Activated naive CD4-positive, alpha-beta T cell treated with anti-CD3 and anti-CD28 coated beads, Interleukin-2, amount 50 U/mL, for 16 hours (primary cell): ENCODE measurements at regions not wholly inside any gene's neighbourhood (a gene's known extent, or its start where the extent isn't known, plus 50 kb on each side); places are given as distances from the start of the nearest gene placed in this dataset.
"Not testable (repeated sequence)": the region's sequence is repeated elsewhere in the genome, so short reads cannot be mapped to it uniquely, and the experiment has no call there.

Experiments used
- DNase-seq: peaks from one replicate; pipeline ENCODE4 v3.0.0-alpha.2; 2020

DNA sequence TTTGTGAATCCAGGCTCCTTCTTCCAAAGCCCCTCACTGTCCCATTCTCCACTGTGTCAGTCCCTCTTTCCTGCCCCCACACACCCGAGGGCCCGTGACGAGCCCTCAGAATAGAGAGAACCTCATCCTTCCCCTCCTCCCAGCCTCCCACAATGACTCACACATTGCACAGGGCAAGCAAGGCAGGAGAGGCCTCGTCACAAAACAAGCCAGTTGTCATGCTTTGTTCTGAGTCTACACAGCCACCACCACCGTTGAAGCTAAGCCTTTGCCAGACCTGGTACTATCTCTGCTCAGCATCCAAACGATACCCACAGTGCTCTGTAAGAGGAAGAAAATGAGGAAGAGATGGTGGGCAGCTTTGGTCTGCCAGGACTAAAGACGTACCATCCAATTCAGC is 142.2 kb upstream of the ZNF366 start:
- DNase-seq, result no peak

DNA sequence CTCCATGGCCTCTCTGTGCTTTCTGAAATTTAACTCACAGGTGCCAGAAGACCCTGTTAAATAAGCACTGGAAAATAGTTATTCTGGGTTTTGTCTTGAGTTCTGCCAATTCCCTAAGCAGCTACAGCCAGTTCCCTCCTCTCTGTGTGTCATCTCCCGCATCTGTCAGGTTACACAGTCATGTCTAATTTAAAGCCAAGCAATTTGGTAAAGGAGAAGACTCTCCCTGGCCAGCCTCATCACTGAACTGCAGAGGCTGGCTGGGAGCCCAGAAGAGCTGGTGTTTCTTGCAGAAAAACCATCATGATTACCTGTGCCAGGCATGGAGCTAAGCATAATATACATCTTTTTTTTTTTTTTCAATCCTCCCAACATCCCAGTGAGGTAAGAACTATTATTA is 141.3 kb upstream of the ZNF366 start:
- DNase-seq, result no peak

DNA sequence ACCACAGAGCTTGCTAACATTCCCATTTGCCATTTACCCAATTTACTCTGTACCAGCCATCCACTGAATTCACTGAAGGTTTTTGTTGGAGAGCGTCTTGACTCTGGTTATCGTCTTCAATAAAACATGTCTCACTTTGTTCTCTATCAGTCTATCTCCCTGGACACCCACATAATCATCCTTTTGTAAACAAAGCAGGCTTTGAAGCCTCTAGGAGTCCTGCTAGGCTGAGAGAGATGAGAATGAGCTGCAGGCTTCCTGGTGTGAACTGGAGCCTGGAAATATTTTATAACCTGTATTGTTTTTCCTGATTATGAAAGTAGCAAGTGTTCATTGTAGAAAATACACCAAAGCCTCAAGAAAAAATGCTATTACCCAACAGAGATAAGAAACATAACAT is 140.6 kb upstream of the ZNF366 start:
- DNase-seq, result no peak

DNA sequence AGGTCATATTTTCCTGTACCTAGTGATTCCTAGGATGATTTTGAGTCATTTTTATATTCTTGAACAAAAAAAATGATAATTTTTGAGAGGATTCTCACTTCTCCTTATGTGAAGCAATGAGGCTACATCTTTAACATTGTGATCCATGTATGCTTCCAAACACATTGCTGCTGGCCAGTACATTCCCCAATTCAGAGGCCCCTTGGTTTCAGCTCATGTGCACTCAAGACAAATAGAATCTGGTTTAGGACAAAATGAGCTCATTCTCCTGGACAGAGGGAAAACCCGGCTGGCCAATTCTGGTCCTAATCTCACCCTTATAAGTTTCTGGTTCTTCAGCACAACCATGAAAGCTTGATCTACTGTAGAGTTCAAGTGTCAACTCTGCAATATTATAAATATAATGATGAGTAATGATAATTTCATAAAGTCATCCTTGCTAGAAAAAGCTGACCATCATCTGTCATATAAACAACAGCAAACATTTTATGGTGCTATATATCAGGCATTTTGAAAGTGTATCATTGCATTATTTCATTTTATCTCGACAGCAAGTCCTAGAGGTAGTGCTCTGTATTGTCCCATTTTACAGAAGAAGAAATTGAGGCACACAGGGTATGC is 139.1 kb upstream of the ZNF366 start:
- DNase-seq, result no peak

DNA sequence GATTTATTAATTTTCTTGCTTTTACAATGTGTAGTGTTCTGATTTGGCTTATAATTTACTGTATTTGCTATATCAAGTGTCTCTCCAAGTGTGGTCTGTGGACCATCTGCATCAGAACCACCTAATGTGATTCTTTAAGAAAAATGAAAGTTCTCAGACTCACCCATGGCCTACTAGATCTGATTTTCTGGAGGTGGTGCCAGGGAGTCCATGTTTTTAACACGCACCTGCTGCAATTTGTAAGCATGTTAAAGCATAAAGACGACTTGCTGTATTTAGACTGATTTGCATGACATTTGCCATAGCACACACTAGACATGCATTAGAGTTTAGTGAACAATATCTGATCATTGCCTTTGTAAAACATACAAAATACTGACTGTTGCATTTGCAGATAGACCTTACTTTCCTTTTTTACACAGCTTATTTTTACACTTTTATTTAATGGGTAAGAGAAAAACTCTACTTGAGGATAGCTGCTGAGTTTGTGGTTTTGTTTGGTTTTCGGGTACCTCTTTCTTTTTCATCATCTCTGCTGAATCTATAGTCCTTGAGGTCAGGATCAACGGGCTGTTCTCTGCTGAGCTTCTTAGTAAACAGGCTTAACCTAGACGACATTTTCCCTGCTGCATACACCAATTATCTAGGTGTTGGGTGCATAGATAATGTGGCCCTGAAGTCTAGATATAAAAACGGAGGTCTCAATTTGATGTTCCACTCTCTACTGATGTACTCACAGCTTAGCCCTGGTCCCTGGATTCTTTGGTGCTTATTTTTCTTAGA is 138.0 kb upstream of the ZNF366 start:
- DNase-seq, result no peak

DNA sequence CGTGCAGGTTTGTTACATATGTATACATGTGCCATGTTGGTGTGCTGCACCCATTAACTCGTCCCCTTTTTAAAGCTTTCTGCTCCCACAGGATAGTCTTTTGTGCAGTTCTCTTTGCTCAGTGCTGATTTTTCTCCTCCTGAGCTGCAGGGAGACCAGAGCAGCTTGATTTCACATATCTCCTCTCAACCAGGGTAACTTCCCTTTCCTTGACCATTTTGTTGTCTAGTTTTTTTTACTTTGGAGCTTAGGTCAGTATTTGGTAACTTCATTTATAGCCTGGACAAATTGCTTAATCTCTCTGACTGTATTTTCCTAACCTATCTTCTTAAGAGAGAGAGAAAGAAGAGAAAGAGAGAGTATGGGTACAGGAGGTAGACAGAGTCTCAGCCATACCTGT is 137.1 kb upstream of the ZNF366 start:
- DNase-seq, result no peak

DNA sequence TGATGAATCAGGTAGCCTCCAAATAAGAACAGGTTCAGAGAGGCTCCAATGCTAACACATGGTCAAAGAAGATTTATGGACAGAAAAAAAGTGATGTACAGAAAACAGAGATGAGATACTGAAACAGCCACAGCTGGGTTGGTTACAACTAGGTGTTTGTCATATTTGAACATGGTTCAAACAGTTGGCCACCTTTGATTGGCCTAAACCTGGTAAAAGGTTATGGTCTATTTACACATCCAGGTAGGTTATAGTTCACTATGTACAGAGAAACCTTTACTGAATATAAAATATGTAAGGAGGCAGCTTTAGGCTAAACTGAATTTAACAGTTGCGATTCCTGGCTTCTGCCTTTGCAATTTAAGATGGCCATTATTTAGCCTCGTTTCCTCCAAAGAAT is 134.0 kb upstream of the ZNF366 start:
- no peak for DNase-seq

DNA sequence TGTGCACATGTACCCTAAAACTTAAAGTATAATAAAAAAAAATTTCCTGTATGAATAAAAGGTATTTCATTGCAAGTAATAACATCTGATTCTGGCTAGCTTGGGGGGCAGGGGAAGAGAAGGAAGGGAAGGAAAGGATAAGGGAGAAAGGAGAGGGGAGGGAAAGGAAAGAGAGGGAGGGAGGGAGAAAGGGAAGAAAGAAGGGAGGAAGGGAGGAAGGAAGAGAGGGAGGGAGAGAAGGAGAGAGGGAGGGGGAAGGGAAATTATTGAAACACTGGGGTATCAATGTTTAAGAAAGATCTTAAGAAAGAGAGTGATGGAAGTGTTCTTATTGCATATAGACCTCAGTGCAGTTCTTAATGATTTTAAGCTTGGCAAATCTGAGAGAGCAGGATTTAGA is 129.8 kb upstream of the ZNF366 start:
- no peak for DNase-seq

DNA sequence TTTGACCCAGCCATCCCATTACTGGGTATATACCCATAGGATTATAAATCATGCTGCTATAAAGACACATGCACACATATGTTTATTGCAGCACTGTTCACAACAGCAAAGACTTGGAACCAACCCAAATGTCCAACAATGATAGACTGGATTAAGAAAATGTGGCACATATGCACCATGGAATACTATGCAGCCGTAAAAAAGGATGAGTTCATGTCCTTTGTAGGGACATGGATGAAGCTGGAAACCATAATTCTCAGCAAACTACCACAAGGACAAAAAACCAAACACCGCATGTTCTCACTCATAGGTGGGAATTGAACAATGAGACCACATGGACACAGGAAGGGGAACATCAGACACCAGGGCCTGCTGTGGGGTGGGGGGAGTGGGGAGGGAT is 129.4 kb upstream of the ZNF366 start:
- not testable (repeated sequence) for DNase-seq

DNA sequence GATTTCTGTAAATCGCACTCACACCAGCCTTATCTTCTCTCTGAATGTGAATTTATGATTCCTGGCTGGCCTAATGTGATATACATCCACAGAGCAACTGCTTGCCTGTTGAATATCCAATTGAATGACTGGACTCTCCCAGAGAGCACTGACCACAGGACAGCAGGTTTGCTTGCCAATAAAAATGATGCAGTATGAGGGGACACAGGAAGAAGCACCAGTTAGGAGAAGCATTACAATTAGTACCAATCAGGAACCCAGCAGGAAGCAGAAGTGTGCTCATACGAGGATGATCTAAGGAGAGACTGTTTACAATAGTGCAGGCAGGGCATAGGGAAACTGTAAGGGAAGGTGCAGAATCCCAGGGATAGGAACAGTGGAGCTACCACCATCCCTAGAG is 127.2 kb upstream of the ZNF366 start:
- no peak for DNase-seq

DNA sequence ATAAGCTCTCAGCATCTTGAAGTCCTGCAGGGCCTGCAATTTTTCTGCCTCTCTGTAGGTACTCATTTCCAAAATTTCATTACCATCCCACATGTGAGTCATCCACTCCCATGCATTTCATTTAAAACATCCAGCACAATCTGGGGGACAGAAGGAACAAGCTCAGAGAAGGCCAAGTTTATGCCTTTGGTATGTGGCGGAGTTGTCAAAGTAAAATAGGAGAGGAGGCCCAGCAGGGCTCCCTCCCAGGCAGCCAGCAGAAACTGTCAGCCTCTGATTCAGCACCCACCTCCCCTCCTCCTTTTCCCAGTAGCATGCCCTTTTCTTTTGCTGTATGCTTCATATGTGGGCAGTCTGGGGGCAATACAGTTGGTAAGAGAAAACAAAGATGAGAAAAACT is 126.4 kb upstream of the ZNF366 start:
- no peak for DNase-seq

DNA sequence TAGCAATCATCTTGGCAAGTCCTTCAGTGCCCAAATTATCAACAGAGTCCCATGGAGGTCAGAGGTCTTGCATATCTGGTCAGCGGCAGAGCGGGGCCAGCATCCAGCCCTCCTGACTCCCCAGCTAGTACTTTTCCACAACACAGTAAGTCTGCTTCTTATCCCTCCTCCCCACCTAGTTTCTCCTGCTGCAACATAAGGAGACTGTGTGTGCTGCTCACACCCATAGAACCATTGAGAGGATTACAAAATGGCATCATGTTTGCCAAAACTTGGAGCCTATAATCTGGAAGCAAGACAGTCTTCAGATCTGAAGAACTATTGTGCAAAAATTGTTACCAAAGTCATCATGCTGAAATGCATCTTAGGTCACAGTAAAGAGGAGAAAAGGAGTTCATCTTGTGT is 125.8 kb upstream of the ZNF366 start:
- DNase-seq, result no peak

DNA sequence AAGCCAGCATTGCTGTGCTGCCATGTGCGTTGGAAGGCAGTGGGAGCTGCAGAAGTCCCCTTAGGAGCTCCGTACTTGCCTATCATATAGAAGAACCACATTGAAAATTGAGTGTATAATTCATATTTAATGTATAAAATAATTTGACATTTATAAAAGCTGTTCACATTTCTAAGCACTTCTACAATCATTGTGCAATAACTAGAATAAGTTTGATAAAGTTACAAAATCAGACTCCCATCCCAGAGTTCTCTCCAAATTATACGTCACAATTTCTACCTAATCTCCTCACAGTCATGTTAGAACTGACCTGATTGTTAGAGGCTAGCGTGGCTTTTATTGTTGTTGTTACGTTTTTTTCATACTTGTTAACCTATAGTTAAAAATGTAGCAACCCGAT is 123.5 kb upstream of the ZNF366 start:
- no peak for DNase-seq

DNA sequence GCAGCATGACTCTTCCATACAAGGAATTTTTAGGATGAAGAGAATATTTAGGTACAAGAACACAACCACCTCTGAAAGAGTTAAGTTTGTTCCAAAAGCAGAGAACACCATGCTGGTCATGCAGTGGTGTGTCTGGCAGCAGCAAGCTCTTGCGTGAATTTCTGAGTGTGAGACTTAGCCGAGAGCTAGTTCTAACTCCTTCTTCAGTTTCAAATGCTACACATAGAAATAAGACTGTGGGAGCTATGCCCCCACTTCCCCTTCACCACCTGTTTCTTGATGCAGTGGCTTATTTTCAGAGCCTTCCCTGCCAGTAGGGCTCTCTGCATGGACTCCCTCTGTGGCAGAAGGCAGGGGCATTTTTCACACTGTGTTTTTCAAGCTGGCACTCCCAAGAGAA is 122.9 kb upstream of the ZNF366 start:
- no peak for DNase-seq

DNA sequence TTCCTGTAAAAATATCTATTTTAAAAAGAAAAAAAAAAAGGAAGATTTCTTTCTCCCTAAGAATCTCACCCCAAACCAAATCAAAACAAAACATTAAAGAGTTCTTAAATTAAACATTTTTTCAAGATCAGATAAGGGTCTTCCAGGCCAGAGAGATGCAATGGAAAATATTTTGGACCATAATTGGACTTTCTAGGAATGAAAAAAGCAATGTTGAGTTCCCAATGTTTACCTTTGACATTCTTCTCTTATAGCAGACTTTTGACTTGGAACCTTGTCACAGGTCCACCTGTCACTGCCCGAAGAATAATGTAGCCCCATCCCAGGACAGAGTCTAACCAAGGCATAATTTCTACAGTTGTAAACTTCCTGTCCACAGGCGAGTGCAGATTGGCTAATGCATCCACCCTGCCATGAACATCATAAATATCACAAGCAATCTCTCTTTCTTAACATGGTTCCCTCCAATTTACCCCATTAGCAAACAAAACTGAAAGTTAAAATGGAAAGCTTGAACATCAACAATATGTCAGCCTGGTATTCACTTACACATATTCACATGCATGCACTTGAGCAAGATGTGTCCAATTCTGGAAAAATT is 121.7 kb upstream of the ZNF366 start:
- DNase-seq, result no peak

DNA sequence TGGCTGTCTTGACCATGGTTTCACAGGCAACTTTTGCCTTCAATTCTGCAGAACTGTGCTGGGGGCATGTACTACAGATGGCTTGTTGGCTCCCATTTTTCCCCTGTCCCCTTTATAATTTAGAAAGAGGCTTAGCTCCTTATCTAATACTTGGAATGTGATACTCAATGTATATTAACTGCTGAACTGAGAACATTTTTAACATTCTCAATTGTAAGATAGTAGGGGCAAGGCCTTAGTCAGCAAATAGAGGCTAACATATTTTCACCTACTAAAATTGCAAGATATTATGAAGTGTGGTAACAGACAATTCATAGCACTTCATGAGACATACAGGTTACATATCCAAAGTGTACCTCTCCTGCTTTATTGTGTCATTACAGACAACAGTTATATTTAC is 118.1 kb upstream of the ZNF366 start:
- no peak for DNase-seq

DNA sequence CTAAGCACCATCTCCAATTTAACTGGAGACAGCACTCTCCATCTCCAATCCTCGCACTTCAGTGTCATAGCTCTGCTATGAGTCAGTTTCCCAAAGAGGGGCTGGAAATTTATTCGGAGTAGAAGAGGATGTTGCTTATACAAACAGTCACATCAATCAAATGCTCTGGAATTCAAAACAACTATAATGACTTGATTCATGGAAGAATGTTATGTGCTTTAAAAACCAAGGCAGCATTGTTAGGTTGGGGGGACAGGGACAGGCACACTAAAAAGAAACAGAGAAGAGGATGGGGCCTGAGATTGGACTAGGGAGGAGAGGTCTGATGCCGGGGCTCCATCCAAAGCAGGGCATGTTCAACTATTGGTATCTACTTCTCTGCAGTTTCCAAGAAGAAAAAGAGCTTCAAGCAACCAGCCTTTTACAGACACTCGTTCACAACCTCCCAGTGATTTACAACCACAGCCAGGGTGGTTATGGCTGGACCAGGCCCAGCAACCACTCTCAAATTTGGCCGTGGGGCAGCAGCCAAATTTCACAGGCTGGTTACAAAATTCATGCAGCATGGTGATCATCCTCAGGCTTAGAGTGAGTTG is 117.5 kb upstream of the ZNF366 start:
- DNase-seq, result no peak

DNA sequence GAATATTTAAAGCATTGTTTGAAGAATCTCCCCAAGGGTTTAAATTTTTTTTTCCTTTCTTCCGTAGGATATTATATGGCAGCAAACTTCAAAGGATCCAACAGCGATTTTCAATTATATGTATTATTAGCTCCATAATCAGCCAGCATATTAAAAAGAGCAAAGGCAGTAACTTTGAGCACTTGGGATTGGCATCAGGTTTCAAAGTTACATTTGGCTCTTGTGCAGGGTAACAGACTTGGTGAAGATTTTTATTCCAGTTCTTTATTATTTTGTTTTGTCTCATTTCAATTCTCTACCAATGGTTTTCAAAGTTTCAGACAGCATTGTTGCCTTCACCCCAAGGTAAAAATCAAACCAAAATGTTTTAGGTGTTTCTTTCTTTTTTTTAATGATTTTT is 116.7 kb upstream of the ZNF366 start:
- no peak for DNase-seq

DNA sequence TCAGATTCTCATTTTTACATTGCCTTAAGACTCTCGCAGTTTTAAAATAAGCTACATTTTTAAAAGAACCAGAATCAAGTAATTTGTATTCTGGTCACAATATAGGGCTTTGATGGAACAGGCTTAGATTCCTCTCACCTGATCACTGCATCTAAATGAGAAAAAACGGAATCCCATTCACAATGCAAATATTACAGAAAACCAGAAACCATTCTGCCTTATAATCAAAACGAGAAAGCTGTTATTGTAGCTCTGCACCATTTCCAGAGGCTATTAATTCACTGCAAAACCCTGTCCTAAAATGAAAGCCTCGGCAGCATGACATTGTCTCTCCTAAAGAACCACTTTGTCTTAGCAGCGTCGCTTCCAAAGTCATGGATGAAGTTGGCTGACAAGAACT is 116.1 kb upstream of the ZNF366 start:
- DNase-seq, result no peak

DNA sequence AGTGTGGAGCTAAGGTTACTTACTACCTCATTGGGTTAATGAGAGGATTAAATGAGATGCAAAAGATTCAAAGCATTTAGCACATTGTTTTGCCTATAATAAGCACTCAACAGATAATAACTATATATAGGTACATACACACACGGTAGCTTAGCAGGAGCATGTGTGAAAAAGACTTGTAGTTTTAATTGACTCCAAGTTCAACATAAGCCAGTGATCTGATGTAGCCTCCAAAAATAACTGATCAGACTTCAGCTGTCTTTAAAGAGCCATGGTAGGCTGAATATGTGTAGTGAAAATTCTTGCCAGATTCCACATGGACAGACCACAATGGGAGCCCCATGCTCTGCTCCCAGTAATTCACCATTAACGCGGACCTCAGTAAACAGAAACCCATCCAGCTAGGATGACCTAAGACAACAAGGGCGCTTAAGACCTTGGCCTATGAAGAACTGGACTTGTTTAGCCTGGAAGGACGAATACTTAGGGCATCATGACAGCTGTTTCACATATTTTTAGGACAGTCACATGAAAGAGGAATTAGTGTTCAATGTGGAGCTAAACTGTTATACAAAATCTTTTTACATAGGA is 115.1 kb upstream of the ZNF366 start:
- no peak for DNase-seq

DNA sequence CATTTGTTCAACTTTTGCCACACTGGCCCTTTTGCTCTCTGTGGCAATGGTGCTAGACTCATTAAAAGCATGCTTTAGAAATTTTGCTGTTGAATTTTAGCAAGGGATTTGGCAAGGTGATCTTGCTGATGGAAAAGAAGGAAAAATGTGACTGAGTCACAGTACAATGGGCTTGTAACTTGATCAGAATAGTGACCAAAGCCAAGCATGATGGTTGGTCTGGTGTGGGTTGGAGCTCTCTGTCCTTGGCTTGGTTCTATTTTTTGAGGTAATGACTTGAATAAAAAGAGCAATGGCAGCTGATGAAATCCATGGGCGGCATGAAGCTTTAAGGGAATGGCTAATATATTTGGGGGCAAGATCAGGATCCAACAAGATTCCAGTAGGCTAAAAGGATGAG is 114.4 kb upstream of the ZNF366 start:
- no peak for DNase-seq

DNA sequence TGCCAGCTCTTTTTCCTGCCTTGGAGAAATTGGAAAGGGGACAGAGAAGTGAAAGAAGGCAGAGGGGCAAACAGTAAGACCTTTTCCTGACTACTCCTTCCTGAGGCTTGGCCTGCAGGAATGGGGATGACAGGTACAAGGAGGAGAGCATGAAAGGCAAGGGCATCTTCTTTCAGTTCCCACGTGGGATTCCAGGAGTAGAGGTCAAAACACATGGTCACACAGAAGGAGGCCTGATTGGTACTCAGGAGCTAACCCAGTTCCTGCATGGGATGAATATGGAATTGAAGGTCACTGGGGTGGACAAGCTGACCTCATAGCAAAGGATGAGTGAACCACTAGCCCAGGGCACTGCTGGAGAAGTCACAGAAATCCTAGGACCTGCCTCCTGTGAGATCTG is 112.5 kb upstream of the ZNF366 start:
- no peak for DNase-seq

DNA sequence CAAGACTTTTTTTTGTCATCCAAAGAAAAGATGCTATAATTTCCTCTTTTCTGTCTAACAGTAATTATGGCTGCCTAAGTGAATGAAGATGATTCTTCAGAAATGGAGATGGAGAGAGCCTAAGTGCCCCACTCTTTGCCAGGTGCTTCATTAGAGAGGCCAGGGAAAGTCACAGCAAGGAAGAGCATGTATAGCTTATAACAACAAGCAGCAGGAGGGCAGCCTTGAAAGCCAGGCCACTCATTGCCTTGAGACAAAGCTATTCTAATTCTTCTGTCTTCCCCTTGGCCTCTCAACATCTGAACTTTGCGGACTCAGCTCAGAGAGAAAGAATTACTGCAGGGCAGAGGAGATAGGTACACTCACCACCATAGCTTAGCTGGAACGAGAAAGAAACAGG is 112.0 kb upstream of the ZNF366 start:
- DNase-seq, result no peak

DNA sequence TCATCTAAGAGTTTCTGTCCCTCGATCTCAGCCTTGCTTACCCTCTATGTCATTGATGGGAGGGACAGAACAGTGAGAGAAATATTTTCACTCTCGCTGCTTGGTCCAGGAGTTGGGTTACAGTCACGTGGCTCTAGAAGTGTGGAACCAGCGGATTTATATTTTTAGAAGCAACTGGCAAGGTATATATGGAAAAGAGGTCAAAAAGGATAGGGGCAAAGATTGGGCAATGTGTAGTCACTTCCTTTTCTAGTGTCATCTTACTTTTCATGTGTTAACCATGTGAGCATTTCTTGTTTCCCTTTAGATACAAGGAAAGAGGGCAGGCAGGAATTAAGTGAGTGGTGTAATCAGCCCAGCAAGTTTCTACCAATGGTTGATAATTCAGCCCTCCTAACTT is 111.5 kb upstream of the ZNF366 start:
- no peak for DNase-seq
